GM06990 (cell line): ENCODE measurements at regions not wholly inside any gene's neighbourhood (a gene's known extent, or its start where the extent isn't known, plus 50 kb on each side); places are given as distances from the start of the nearest gene placed in this dataset.

Source experiments
- DNase-seq: peaks from one replicate; pipeline ENCODE4 v3.0.0-alpha.2; 2011; ENCODE audit not compliant: insufficient read length; ENCODE audit errors: extremely low read depth
- H3K27me3 ChIP-seq: replicated peaks from 2 replicates; pipeline ENCODE4 v1.6.0; 2011; ENCODE audit warnings: low read length; ENCODE audit not compliant: control insufficient read depth, insufficient read depth
- H3K36me3 ChIP-seq: 2 replicates; pipeline ENCODE4 v1.5.1; 2011; ENCODE audit warnings: low read length; ENCODE audit not compliant: control insufficient read depth, insufficient read depth
- H3K4me3 ChIP-seq: replicated peaks from 2 replicates; pipeline ENCODE4 v1.5.1; 2011; ENCODE audit warnings: low read depth, mild to moderate bottlenecking, control low read depth, low read length
- TF ChIP-seq, protein P1 (sequence below): IDR thresholded peaks from 2 replicates; pipeline ENCODE4 v1.5.1; 2011; ENCODE audit warnings: low read length, control low read depth, mild to moderate bottlenecking, inconsistent platforms; ENCODE audit not compliant: insufficient read depth, poor library complexity, severe bottlenecking

DNA sequence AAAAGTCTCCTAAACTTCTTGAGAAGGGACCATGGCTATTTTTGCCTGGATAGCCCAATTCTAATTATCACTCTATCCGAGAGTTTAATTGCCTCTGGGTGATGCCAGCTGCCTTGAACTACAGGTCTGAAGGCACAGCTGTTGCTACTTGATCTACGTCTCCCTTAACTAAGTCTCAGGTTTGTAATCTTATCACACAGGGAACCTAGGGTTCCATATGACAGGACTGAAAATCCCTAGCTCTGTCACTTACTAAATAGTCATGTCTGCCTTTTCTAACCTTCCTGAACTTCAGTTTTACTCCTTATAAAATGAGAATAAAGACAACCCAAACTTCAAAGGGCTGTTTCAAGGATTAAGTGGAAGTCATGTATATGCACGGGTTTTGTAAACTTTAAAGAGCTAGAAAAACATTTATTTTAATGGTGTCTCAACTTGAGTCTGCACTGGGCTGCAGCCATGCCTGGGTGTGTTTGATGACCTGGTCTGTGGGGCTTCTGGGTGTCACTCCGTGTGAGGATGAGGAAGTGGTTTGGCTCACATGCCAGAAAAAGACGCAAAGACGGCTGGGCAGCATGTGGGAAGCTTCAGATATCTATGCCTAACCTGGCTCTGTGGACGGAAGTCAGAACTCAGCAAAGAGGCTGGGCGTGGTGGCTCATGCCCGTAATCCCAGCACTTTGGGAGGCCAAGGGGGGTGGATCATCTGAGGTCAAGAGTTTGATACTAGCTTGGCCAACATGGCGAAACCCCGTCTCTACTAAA is 129.3 kb upstream of the SLC44A1 start:
- TF ChIP-seq, protein P1, sequence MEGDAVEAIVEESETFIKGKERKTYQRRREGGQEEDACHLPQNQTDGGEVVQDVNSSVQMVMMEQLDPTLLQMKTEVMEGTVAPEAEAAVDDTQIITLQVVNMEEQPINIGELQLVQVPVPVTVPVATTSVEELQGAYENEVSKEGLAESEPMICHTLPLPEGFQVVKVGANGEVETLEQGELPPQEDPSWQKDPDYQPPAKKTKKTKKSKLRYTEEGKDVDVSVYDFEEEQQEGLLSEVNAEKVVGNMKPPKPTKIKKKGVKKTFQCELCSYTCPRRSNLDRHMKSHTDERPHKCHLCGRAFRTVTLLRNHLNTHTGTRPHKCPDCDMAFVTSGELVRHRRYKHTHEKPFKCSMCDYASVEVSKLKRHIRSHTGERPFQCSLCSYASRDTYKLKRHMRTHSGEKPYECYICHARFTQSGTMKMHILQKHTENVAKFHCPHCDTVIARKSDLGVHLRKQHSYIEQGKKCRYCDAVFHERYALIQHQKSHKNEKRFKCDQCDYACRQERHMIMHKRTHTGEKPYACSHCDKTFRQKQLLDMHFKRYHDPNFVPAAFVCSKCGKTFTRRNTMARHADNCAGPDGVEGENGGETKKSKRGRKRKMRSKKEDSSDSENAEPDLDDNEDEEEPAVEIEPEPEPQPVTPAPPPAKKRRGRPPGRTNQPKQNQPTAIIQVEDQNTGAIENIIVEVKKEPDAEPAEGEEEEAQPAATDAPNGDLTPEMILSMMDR: no peak
- DNase-seq: no peak
- Histone ChIP-seq H3K36me3 (no peaks in the 10 kb centered on the region), H3K4me3 (no peak overlapping the region), H3K27me3 (no peaks in the 10 kb centered on the region)

- TF ChIP-seq, protein P1: no peak
- no peak for DNase-seq
- Histone ChIP-seq H3K27me3 (no peaks in the 10 kb centered on the region), H3K4me3 (no peak overlapping the region), H3K36me3 (no peaks in the 10 kb centered on the region)
These were observed 128.2 kb upstream of the SLC44A1 start for GRCh38 chr9:105116052-105116868.

GRCh38 chr9:105117234-105117633 is 127.2 kb upstream of the SLC44A1 start:
- Histone ChIP-seq H3K36me3 (no peaks in the 10 kb centered on the region), H3K4me3 (no peak overlapping the region), H3K27me3 (no peaks in the 10 kb centered on the region)
- DNase-seq: no peak
- TF ChIP-seq, protein P1: no peak

DNA sequence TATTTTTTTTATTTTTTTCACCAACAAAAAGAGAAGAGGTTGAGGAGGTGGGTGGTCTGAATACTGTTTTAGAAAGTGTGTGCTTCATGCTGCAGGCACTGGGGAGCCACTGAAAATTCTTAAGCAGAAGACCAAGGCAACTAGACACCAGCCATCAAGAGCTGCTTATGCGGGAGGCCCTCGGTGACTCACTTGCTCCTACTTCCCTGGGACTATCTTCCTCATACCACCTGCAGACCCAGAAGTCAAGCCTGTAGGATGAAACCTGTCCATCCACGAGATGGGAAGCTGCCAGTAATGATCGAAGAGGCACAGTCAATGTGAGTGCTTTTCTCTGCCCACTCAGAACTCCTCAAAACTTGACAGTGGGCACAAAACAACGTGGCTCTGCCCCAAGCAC is 125.8 kb upstream of the SLC44A1 start:
- H3K36me3 ChIP-seq: no peaks in the 10 kb centered on the region
- no peak for DNase-seq

GRCh38 chr9:105119156-105119555 is 125.3 kb upstream of the SLC44A1 start:
- Histone ChIP-seq H3K4me3 (no peak overlapping the region), H3K27me3 (no peaks in the 10 kb centered on the region), H3K36me3 (no peaks in the 10 kb centered on the region)
- TF ChIP-seq, protein P1: no peak
- no peak for DNase-seq

More for the DNA sequence above, 125.8 kb upstream of the SLC44A1 start:
- no peaks in the 10 kb centered on the region for H3K27me3 ChIP-seq
- no peak overlapping the region for H3K4me3 ChIP-seq
- TF ChIP-seq, protein P1: no peak
